ENCODE measurements at regions not wholly inside any gene's neighbourhood (a gene's known extent, or its start where the extent isn't known, plus 50 kb on each side); places are given as distances from the start of the nearest gene placed in this dataset.

- no peak for DNase-seq (ENCODE audit: low read depth in 2 of 2)
These were observed 50.4 kb upstream of the SERTAD2 start for GRCh38 chr2:64704161-64704560.

GRCh38 chr2:64704996-64705395, 51.3 kb upstream of the SERTAD2 start:
- DNase-seq (ENCODE audit: low read depth in 2 of 2) = no peak

- no peak for DNase-seq (ENCODE audit: low read depth in 2 of 2)
These were observed 53.6 kb upstream of the SERTAD2 start for GRCh38 chr2:64707276-64707675.

GRCh38 chr2:64708829-64709228, 55.1 kb upstream of the SERTAD2 start:
- DNase-seq (ENCODE audit: low read depth in 2 of 2) = no peak

GRCh38 chr2:64711252-64711800, 57.6 kb upstream of the SERTAD2 start:
- DNase-seq (ENCODE audit: low read depth in 2 of 2) = no peak

GRCh38 chr2:64713686-64714085, 60.0 kb upstream of the SERTAD2 start:
- DNase-seq (ENCODE audit: low read depth in 2 of 2) = no peak

GRCh38 chr2:64716569-64716968, 62.9 kb upstream of the SERTAD2 start:
- DNase-seq (ENCODE audit: low read depth in 2 of 2) = no peak

- no peak for DNase-seq (ENCODE audit: low read depth in 2 of 2)
These were observed 64.7 kb upstream of the SERTAD2 start for GRCh38 chr2:64718250-64718885.

GRCh38 chr2:64720535-64721319, 67.0 kb upstream of the SERTAD2 start:
- DNase-seq (ENCODE audit: low read depth in 2 of 2) = no peak

- no peak for DNase-seq (ENCODE audit: low read depth in 2 of 2)
These were observed 67.6 kb upstream of the SERTAD2 start for GRCh38 chr2:64721320-64721623.

- no peak for DNase-seq (ENCODE audit: low read depth in 2 of 2)
These were observed 68.8 kb upstream of the SERTAD2 start for GRCh38 chr2:64722291-64723044.

- no peak for DNase-seq (ENCODE audit: low read depth in 2 of 2)
These were observed 73.5 kb upstream of the SERTAD2 start for GRCh38 chr2:64727013-64727767.

GRCh38 chr2:64727843-64728463, 74.2 kb upstream of the SERTAD2 start:
- no peak for DNase-seq (ENCODE audit: low read depth in 2 of 2)

- DNase-seq (ENCODE audit: low read depth in 2 of 2) = peak in 1 of 2 donors; percentile 20
These were observed 77.0 kb upstream of the SERTAD2 start for GRCh38 chr2:64730551-64731262.

GRCh38 chr2:64731263-64731643, 77.5 kb upstream of the SERTAD2 start:
- no peak for DNase-seq (ENCODE audit: low read depth in 2 of 2)

GRCh38 chr2:64731746-64732145, 78.0 kb upstream of the SERTAD2 start:
- DNase-seq (ENCODE audit: low read depth in 2 of 2) = no peak

GRCh38 chr2:64732146-64732545, 78.4 kb upstream of the SERTAD2 start:
- DNase-seq (ENCODE audit: low read depth in 2 of 2) = no peak

- no peak for DNase-seq (ENCODE audit: low read depth in 2 of 2)
These were observed 81.8 kb upstream of the SERTAD2 start for GRCh38 chr2:64735504-64735903.

GRCh38 chr2:64737547-64737946, 83.8 kb upstream of the SERTAD2 start:
- no peak for DNase-seq (ENCODE audit: low read depth in 2 of 2)

GRCh38 chr2:64738026-64738425, 84.3 kb upstream of the SERTAD2 start:
- DNase-seq (ENCODE audit: low read depth in 2 of 2) = no peak

- DNase-seq (ENCODE audit: low read depth in 2 of 2) = no peak
These were observed 89.0 kb upstream of the SERTAD2 start for GRCh38 chr2:64742678-64743077.
